ENCODE measurements at regions not wholly inside any gene's neighbourhood (a gene's known extent, or its start where the extent isn't known, plus 50 kb on each side); places are given as distances from the start of the nearest gene placed in this dataset.

DNA sequence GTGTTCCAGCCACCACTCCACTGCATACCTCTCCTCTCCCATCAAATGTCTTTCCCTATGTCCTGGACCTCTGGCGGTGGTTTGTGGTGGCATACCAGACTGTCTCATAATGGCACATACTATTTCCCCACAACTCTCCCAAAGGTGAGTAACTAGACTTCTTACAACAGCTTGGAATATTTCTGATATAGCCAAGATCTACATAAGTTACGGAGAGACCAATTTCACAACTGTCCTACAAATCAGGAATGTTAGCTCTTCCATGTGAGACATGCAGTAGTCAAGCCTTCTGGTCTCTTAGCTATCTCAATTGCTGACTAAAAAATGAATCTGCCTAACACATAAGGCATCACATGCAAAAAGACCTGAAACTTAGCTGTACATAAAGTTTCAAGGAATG is 588.9 kb downstream of the RNF144B start:
- DNase-seq: no peak

DNA sequence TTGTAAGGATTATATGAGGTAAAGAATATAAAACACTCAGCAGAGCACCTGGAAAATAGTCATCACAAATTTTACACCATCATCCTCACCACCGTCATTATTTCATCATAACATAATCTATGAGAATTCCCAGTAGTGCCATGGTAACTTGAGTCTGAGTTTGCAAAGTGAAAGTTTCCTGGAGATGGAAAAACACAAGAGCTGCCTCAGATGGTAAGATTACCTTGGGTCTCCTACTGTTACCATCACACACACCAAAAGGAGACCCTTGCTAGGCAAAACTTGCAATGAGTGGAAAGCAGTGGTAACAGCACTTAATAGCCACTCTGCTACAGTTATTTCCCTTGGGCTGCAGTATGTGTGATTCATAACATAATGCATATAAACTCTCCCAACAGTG is 589.8 kb downstream of the RNF144B start:
- DNase-seq: no peak

DNA sequence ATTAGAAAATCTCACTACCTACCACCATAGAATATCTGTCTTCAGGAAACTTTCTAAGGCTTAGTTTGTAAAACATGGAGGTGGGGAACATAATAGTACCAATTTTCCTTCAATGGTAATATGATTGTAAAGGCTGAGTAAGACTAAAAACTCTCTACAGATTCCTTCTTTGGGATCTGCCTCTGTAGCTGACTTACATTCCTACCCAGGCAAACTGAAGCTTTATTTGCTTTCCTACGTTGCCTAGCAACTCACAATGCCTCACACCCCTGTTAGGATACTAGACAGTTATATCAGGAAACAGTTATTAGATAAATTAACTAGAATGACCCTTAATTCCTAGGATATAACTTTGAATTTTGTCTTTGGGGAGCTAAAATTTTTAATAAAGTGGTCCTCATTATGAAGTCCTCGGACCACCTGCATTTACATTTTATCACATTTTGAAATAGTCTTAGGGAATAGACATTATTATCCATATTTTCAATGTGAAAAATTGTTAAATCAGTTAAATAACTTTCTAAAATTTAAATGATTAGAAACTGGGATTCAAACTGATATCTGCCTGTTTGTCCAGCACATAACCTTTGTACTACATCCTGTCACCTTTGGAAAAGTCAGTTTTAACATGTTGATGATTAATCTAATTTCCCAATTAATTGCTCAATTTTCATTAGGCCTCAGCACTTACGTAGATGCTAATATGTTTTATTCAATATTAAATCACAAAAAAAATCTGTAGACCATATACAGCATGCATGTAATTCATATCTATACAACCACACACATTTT is 591.4 kb downstream of the RNF144B start:
- DNase-seq: no peak

DNA sequence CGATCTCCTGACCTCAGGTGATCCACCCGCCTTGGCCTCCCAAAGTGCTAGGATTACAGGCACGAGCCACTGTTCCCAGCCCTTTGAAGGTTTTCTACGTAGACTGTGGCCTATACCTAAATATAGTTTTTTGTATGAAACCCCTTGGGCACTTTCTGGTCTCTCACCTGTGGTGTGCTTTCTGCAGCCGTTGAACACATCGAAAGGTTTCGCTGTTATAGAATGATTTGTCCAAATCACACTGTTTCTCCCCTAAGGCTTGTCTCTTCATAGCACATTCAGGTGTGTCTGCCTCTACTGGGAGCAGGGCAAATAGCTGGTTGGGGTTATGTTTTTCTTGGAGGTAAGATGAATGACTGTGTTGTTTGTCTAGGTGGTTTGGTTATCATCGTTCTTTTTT is 597.9 kb downstream of the RNF144B start:
- DNase-seq: no peak

DNA sequence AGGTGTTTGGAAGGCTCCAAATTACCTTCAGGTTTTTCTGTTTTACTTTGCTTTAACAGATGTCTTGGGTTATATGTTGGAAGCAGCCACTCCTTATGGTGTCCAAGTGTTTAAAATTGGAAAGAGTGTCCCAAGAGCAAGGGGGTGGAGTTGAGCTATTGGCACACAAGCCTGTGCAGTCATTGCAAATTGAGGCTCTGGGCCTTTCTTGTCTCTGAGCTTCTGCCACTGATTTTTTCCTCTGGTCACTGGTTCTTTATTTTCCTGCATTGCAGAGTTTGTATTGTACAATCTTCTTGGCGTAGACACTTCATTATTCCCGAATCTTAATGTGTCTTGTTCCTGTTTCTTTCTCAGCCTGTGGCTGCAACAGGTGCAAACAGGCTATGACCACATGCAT is 598.8 kb downstream of the RNF144B start:
- no peak for DNase-seq

DNA sequence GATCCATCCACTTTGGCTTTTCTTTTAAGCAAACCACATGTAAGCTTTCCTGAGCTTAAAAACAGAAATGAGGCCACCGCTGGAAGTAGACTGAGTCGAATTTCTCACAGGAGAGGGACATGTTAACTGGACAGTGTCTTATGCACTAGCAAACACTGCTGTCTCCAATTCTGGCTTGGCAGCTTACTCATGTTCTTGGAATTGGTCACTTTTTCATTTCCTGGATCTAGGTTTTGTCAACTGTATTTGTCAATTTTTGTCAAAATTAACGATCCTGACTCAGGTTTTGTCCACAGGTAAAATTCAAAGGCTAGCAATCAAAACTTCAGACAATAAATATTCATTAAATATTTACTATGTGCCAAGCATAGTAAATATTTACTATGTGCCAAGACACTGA is 601.5 kb downstream of the RNF144B start:
- no peak for DNase-seq

DNA sequence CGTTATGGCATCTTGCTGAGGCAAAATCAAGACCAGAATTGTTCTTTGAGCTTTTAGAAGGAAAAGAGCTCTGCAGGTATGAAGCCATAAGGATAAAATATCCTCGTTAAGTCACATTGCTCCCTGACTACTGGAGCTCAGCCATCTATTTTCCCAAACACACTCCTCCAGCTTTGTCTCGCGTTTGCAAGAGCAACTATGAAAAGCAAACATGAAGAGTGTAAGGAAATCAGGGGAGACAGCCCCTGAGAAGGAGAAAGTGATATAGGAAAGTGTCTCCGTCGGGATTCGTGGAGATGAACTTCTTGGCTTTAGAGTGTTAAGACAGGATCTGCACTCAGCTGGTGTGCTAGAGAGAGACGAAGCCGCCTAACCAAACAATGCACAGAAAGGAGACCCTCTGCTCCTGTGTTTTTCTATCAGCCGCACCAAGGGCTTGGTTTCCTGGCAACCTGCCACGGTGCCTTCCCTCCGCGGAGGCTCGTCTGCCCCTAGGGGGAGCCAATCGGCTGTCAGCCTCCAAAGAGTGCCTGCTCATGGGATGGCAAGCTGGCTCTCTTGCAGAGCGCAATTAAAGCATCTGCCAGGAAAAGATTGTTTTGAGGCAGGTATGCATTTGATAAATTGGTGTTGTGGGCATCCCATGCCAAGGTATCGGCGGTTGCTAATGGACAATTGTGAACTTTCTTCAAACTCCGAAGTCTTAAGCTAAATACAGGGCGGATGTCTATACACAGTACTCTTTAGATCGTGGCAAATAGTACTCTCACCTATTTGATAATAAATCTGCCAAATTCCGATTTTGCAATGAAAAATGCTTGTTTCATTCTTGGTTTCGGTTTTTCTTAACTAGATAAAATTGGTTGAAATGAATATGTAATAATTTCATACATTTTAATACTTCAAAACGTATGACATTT is 603.2 kb downstream of the RNF144B start:
- DNase-seq: no peak

DNA sequence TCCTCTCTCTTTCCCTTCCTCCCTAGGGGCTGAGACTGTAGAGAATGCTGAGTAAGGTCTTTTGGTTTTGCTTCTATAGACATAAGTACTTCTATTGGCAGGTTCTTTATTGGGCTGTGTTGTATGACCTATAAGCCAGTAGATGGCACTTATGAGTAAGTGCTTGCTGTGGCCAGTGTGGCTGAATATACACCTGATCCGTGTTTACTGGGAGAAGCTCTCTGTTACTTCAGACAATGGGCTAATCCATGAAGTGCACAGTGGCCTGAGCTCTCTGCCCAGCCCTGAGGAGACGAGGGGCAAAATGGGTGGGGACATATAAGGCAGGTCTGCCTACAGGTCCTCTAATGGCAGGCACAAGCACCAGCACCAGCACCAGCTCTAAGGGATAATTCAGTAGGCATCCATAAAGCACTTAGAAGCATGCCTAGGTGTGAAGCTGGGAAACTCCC is 610.3 kb downstream of the RNF144B start:
- DNase-seq: no peak

DNA sequence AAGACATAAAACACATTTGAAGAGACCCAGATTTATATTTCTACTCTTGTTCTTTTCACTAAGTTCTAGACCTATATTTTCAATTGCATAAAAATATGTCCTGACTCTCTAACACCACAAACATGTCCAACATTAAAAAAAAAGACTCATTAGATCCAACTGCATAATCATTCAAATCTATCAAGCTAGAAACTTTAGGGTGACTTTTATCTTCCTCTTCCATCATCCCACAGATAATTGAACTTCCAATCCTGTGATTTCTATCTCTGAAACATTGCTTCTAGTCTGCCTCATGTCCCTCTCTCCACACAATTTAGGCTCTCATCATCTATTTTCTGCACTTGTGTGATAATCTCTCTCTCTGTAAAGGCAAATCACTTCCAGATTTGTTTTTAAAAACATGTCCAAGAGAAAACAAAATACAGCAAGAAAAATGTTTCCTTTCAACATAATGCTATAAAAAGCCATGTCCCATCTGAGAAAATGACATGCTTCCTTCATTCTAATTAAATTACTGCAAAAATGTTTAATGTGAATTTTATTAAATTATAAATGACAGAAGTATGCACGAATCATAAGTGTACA is 615.9 kb downstream of the RNF144B start:
- DNase-seq: no peak

DNA sequence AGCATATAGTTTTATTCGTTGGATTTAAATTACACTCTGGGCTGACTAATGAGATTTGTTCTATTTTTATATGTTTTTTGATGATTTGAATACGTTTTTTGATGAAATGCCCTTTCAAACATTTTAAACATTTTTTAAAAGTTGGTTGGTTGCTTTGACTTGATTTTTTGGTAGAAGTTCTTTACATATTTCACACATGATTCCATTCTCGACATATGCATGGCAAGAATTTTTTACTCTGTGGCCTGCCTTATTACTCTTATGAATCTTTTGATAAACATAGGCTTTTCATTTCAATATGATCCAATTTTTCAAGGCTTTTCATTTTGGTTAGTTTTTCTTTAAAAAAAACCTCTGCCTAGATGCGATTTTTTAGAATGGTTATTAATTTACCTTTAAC is 617.0 kb downstream of the RNF144B start:
- DNase-seq: no peak

DNA sequence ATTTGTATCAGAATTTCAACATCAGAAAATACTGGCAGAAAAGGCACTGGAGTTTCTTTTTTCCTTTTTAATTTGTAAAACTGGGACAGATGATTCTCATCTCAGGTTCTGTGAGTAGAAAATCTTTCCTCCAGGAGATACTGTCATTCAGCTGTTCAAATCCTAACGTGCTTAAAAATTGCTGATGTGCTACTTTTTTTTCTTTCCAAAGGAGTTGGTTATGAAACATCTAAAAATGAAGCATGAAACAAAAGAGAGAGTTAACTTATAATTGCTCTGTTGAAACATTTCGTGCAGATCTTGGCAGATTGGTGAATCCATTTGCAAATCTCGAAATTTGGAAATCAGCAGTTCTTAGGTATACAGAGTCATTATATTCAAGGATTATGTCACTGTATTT is 622.6 kb downstream of the RNF144B start:
- no peak for DNase-seq

DNA sequence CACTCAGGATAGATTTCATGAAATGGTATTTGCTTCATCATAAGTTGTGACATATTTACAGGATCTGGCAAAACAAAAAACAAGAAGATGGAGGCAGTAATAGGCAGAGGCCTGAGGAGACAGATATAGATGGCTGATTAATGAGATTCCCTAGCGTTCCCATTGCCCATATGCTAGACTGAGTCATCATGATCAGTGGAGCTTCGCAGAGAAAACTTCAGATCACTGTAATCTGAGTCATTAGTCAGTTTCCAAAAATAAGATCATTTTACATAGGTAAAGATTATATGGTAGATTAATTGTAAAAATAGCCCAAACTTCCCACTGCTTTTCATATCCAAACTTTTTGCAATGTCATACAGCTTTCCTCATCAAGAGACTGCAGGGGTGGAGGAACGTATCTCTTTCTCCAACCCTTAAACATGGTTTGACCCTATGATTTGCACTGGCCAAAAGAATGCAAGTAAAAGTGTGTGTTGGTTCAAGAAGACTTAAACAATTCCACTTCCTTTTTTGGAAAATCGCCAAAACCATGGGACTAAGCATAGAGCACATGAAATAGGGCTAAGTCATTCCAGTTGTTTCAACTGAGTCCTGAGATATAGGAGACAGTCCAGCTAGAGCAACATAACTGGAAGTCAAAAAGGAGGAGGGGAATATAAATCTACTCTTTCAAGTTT is 626.0 kb downstream of the RNF144B start:
- no peak for DNase-seq

DNA sequence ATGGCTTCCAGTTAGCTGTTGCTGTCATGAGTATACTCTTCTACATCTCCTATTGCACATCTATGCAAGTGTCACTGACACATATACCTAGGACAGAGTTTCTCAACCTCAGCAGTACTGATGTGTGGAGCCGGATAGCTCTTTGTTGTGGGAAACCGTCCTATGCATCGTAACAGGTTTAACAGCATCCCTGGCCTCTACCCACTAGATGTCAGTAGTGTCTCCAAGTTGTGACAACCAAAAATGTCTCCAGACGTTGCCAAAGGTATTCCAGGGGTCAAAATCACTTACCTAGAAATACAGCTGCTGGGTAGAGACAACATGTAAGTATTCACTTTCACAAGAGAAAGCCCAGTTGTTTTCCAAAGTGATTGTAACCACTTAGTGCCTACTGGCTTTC is 637.6 kb downstream of the RNF144B start:
- no peak for DNase-seq

DNA sequence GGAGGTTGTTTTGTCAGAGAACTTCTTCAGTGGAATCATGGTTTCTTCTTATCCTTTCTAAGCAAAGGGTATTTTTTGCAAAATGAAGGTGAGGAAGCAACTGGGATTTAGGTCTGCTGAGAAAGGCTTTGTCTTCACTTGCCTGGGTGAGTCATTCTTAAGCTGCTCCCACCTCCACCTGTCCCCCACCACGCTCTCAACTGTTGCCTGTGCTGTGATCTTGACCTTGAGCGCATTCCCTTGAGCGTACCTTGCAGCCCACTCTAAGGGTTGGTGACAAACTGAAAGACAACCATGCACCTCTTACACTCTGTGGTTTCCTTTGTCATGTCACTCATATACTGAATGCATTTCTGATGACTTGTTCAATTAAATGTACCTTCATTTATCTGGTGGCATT is 641.1 kb downstream of the RNF144B start:
- DNase-seq: no peak

DNA sequence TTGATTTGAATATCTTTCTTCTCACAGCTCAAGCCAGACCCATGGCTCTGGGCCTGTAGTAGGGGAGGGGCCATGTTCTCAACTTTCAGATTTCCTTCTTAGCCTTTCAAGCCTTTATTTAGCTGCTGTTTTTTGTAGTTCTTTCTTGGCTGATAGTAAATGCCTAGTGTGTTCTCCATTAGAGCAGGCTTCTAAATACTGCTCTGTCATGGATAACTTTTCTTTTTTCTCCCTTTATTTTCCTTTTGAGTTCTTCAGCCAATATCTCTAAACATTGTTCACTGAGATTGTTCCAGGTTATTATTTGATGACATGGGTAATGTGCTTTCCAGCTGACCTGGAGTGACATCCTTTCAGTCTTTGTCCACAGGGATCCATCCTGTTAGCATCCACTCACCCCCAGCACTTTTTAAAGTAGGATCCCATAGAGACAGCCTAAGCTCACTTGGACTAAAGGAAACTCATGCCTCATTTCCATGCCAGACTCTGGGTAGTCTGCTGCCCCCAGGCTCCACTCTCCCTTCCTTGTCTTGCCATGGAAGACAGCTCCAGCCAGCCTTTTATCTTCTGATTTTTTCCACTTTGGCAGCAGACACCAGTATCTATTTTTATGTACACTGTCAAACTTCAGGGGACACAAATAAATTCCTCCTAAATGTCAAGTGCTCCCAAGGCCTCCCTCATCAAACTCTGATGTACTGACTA is 645.6 kb downstream of the RNF144B start:
- no peak for DNase-seq

DNA sequence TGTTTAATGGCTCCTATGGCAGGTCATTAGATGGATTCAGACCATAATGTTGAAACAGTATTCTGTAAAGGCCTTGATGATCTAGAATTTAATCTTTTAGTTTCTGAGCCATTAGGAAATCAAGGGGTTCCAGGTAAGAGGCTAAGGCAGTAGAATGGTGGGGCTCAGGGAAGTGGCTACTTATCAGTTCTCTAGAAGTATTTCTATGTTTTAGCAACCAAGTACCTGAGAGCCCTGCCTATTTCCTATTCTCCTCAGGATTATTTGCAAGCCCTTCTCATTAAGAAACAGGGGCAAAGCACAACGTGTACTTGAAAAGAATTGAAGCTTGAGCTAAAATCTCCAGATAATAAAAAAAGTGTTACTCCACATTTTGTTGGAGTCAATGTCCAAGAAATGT is 646.5 kb downstream of the RNF144B start:
- no peak for DNase-seq

DNA sequence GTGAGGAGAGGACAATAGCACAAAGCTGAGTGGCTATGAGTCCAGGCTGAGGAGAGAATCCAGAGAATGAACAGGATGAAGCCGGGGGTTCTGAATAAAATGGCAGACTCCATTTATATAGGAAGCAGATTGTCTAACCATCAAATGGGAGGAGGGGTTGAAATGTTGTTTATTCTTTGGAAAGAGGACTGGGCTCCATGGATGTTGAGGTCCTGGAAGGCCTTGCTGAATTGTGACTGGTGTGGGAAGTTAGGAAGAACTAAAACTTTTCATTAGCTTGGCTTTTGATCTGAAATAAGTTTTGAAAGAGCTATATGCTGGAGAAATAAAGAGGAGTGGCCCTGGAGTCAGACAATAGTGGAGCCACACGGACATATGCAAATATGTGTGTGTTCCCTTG is 647.8 kb downstream of the RNF144B start:
- DNase-seq: no peak

DNA sequence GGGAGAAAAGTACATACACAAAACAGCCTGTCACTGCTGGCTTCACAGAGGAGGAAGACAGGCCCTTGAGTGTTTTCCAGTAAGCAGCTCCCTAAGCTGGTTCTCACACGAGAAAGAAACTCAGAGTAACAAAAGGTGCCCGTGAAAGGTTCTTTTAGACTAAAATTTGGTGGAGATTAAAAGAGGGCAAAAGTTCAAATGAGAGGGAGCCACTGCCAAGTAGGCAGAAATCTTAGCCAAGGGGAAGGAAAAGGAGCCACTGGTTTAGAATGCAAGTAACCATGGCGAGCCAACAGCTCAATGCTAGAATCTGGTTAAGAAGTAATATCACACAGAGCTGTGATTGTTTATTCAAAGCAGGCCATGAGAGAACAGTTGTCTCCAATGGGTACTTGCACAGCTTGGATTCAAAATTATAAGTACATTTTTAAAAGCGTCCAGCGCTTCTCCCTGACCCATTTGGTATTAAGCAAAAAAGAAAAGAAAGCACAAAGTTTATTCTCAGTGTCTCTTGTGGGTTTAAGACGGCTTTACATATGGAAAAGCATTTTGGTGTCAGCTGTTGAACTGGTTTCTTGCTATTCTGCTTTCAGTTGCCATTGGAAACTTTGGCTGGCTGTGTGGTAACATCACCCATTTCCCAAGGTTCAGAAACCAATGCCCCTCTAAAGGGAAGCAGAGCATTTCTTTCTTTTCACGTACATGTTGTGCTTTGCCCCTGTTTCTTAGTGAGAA is 648.5 kb downstream of the RNF144B start:
- no peak for DNase-seq

DNA sequence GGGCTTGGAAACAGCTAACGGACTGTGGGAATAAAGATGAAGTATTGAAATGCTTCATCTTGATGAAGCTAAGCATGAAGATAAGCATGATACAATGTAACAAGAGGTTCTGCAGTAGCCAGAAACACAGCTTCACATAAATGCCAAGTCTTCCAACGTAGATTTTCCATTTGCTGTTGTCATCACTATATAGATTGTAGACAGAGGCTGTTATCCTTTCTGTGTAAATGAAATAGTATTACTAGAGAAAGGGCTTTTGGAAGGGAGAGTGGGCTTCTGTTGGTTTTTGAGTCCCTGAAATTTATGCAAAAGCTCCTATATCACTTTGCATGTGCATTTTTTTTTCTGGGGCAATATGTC is 649.0 kb downstream of the RNF144B start:
- no peak for DNase-seq

DNA sequence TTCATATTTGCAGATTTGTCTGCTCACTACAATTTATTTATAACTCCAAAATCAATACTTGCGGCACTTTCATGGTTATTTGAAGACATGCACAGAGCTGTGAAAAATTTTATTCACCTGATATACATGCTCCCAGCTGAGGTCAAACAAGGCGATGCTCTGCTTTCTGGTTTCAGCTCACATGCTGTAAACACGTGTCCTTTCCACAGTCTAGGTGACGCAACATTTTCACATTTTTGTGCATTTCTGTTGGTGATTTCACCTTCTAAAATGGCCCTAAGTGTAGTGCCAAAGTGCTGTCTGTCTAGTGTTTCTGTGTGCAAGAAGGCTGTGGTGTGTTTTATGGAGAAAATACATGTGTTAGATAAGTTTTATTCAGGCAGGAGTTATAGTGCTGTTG is 650.5 kb downstream of the RNF144B start:
- no peak for DNase-seq

DNA sequence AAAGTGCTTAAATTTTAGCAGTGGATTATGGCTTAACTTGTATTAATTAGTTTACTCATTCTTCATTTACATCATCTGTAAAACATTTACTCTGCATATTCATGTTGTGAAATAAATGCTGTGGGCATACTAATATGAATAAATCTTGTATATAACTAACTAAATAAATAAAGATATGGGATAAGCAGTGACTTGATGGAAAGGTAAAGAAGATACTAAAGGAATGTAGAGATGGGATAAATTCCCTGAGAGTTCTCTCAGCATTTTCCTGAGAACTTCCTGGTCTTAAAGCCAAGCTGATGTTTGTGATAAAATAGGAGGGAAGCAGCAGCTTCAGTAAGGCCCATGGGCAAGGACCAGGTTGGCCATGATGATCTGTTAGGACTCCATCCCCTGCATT is 652.1 kb downstream of the RNF144B start:
- DNase-seq: no peak

DNA sequence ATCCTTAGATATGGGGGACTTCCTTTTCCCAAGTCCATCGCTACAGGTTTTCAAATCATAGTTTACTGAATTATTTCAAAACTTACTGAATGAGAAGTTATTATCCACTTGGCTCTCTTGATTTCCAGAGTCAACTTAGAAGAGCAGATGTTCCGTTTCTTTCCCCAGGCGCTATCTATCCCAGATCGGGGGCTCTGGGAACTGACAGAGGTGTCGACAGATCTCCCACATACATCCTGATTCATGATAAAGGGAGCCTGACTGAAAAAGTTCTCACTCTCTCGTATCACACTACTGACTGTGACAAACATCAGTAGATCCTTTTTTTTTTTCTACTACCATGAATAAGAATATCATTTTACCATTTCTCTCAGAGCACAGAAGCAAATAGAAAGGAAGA is 654.8 kb downstream of the RNF144B start:
- no peak for DNase-seq

All from CD4-positive, alpha-beta T cell treated with Interleukin-10 for 1 hour (primary cell).